ENCODE measurements at regions not wholly inside any gene's neighbourhood (a gene's known extent, or its start where the extent isn't known, plus 50 kb on each side); places are given as distances from the start of the nearest gene placed in this dataset.

- ATAC-seq (ENCODE audit: low read depth in 2 of 2) (no peak), DNase-seq (no peak)
- Mint-ChIP-seq H3K27ac (no peak overlapping the region), H3K4me1 (no peaks in the 10 kb centered on the region), H3K9me3 (peaks cover 12 to 51% (median 19%) of the 10 kb centered on the region in 7 donors), H3K36me3 (peaks cover 10 to 17% of the 10 kb centered on the region in 2 donors), H3K27me3 (peaks cover 16 to 46% (median 21%) of the 10 kb centered on the region in 3 donors), H3K4me3 (no peak overlapping the region)
These were observed 174.5 kb downstream of the FNDC1 start for GRCh38 chr6:159343709-159344108.

DNA sequence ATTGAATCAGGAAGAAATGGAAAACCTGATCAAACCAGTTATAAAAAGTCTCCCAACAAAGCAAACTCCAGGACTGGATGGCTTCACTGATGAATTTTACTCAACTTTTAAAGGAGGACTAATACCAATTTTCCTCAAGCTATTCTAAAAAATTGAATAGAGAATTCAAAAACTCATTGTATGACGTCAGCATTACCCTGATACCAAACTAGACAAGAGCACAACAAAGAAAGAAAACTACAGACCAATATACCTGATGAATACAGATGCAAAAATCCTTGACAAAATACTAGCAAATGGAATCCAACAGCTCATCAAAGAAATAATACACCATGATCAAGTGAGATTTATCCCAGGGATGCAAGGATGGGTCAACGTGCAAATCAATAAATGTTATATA is 172.9 kb downstream of the FNDC1 start:
- ATAC-seq (ENCODE audit: low read depth in 2 of 2) (no peak), DNase-seq (no peak)
- Mint-ChIP-seq H3K4me3 (no peak overlapping the region), H3K4me1 (no peaks in the 10 kb centered on the region), H3K36me3 (peaks cover 12 to 28% of the 10 kb centered on the region in 2 donors), H3K27me3 (peaks cover 10 to 40% (median 21%) of the 10 kb centered on the region in 3 donors), H3K9me3 (peaks cover 14 to 61% (median 26%) of the 10 kb centered on the region in 7 donors), H3K27ac (no peak overlapping the region)

DNA sequence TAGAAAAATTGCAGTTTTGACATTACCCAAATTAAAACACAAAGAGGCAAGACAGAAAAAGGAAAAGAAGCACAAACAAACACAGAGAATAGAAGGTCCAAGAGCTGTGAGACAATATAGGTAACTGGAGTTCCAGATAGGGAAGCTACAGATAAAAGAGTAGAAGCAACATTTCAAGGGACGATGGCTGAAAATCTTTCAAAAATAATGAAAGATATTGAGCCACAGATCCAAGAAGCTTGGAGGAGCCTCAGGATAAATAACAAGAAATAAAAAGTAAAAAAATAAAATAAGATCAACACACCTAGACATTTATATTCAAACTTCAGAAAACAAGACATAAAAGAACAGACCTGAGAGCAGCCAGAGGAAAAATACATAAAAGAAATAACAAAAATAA is 164.9 kb downstream of the FNDC1 start:
- Mint-ChIP-seq H3K27ac (no peak overlapping the region), H3K9me3 (peaks cover 14 to 48% (median 26%) of the 10 kb centered on the region in 7 donors), H3K27me3 (peaks cover 0 to 31% (median 13%) of the 10 kb centered on the region in 3 donors), H3K36me3 (peaks cover 6 to 33% of the 10 kb centered on the region in 2 donors), H3K4me3 (no peak overlapping the region), H3K4me1 (no peaks in the 10 kb centered on the region)
- no peak for ATAC-seq (ENCODE audit: low read depth in 2 of 2)
- DNase-seq = no peak

DNA sequence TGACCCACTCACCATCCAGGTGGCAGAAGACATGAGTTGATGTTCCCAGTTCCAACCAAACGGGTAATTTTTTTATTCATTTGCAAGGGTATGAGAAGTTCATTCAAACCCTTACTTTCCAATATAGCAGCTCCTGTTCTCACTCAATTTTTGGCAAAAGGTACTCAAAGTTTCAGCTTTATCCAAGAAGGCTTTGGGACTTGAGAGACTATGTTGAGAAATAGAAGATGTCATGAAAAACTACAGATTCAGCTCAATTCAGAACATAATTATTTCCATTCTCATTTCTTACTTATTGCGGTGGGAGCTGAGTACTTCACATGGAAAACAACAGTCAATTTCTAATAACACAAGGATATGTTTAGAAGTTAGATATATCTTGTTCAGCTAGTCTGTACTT is 162.3 kb downstream of the FNDC1 start:
- ATAC-seq (ENCODE audit: low read depth in 2 of 2) (no peak), DNase-seq (no peak)
- H3K9me3 Mint-ChIP-seq = peaks cover 5 to 27% (median 15%) of the 10 kb centered on the region in 7 donors
- H3K27ac Mint-ChIP-seq = no peak overlapping the region
- H3K27me3 Mint-ChIP-seq = peaks cover 0 to 26% (median 13%) of the 10 kb centered on the region in 3 donors
- H3K4me1 Mint-ChIP-seq = no peaks in the 10 kb centered on the region
- H3K4me3 Mint-ChIP-seq = no peak overlapping the region
- H3K36me3 Mint-ChIP-seq = peaks cover 0 to 15% of the 10 kb centered on the region in 2 donors

GRCh38 chr6:159329081-159329480 is 159.9 kb downstream of the FNDC1 start:
- Mint-ChIP-seq H3K36me3 (peaks cover 0 to 13% of the 10 kb centered on the region in 2 donors), H3K4me3 (no peak overlapping the region), H3K27ac (no peak overlapping the region), H3K27me3 (peaks cover 3 to 15% (median 7%) of the 10 kb centered on the region in 3 donors), H3K9me3 (peaks cover 4 to 22% (median 15%) of the 10 kb centered on the region in 7 donors), H3K4me1 (no peaks in the 10 kb centered on the region)
- no peak for ATAC-seq (ENCODE audit: low read depth in 2 of 2)
- DNase-seq = no peak

DNA sequence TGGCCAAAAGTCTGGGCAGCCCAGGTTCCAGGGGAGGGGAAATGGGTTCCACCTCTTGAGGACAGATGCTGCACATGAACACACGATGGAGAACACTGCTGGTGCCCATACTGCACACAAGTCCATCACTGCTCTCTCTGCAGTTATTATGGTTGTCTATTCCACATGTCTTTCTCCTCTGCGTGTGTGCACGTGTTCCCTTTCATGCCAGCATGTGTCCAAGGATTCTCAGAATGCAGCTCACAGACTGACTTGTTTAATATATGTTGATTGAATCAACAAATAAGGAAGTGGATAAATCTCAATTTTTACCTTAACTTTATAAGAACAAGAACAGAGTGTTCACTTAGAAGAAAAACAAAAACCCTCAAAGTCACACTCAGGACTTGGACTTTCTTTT is 158.9 kb downstream of the FNDC1 start:
- H3K4me1 Mint-ChIP-seq = no peaks in the 10 kb centered on the region
- no peak for DNase-seq
- no peak overlapping the region for H3K4me3 Mint-ChIP-seq
- no peak for ATAC-seq (ENCODE audit: low read depth in 2 of 2)
- H3K27ac Mint-ChIP-seq = no peak overlapping the region
- peaks cover 3 to 15% (median 7%) of the 10 kb centered on the region in 3 donors for H3K27me3 Mint-ChIP-seq
- peaks cover 0 to 12% (median 8%) of the 10 kb centered on the region in 7 donors for H3K9me3 Mint-ChIP-seq
- H3K36me3 Mint-ChIP-seq = peaks cover 0 to 8% of the 10 kb centered on the region in 2 donors

GRCh38 chr6:159325476-159325875 is 156.3 kb downstream of the FNDC1 start:
- DNase-seq (no peak), ATAC-seq (ENCODE audit: low read depth in 2 of 2) (no peak)
- Mint-ChIP-seq H3K36me3 (no peaks in the 10 kb centered on the region), H3K27ac (no peak overlapping the region), H3K27me3 (peaks cover 0 to 8% (median 3%) of the 10 kb centered on the region in 3 donors), H3K9me3 (no peaks in the 10 kb centered on the region), H3K4me1 (no peaks in the 10 kb centered on the region), H3K4me3 (no peak overlapping the region)

DNA sequence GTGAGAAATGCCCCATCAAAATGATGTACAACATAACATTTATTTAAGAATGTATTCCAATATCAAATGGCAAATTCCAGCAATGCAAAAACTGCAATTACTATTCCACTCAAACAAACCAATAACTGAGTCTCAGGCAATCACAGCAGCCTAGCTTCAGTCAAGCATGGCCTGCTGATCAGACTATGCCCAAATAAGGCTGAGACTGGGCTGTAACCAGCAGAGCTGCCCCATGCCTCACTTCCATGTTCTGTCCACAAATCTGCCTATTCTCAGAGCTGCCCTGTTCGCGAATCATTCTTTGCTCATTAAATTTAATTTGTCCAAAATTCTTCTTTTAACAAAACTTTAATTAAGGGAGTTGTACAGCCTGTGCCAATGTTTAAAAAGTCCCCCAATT is 155.4 kb downstream of the FNDC1 start:
- ATAC-seq (ENCODE audit: low read depth in 2 of 2) (no peak), DNase-seq (no peak)
- Mint-ChIP-seq H3K27ac (no peak overlapping the region), H3K4me3 (no peak overlapping the region), H3K36me3 (no peaks in the 10 kb centered on the region), H3K9me3 (no peaks in the 10 kb centered on the region), H3K27me3 (peaks cover under 1 to 13% (median 3%) of the 10 kb centered on the region in 3 donors), H3K4me1 (no peaks in the 10 kb centered on the region)

All from naive B cell (primary cell).